ENCODE measurements at regions not wholly inside any gene's neighbourhood (a gene's known extent, or its start where the extent isn't known, plus 50 kb on each side); places are given as distances from the start of the nearest gene placed in this dataset.

GRCh38 chr3:187954873-187955586 lies 198.9 kb upstream of the LPP start:
- intact Hi-C loops (cut with DNase I; ENCODE audit: low total_unique reads), result no loop called here
- WGBS, 2 donors, result 85 to 89% methylated on average over 4 of the region's 4 CpGs

DNA sequence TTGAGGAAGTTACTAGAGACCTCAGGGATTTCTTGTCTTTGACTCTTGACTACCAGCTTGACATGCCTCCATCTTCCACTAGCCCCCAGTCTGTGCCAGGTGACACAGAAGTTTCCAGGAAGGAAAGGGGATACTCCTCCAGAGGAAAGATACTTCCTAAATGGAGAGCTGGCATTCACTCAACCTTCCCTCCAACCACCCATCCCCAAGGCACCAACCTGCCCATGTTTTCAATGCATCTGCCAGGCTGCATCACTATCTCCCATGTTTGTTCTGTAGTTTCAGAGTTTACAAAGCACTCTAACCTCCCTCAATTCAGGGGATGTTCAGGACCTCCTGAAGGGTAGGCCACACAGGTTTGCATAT lies 198.4 kb upstream of the LPP start:
- DNase-seq, result no peak
- Histone ChIP-seq H3K27me3 (no peaks in the 10 kb centered on the region), H3K27ac (no peak overlapping the region), H3K4me1 (no peaks in the 10 kb centered on the region), H3K36me3 (ENCODE audit: low read depth, missing control alignments) (no peaks in the 10 kb centered on the region), H3K4me3 (no peak overlapping the region), H3K9me3 (no peaks in the 10 kb centered on the region)
- TF ChIP-seq CTCF (IDR thresholded peaks at IDR 0.05) (no peak), POLR2A (IDR thresholded peaks at IDR 0.05) (no peak)
- intact Hi-C loops (cut with DNase I; ENCODE audit: low total_unique reads), result no loop called here

More at GRCh38 chr3:187954873-187955586, 198.9 kb upstream of the LPP start:
- H3K27me3 ChIP-seq, result no peaks in the 10 kb centered on the region
- H3K4me1 ChIP-seq, result no peaks in the 10 kb centered on the region
- H3K36me3 ChIP-seq (ENCODE audit: low read depth, missing control alignments), result no peaks in the 10 kb centered on the region
- no peak overlapping the region for H3K27ac ChIP-seq
- no peaks in the 10 kb centered on the region for H3K9me3 ChIP-seq
- no peak overlapping the region for H3K4me3 ChIP-seq
- DNase-seq, result no peak
- no peak for TF ChIP-seq POLR2A (IDR thresholded peaks at IDR 0.05)
- no peak for TF ChIP-seq CTCF (IDR thresholded peaks at IDR 0.05)

DNA sequence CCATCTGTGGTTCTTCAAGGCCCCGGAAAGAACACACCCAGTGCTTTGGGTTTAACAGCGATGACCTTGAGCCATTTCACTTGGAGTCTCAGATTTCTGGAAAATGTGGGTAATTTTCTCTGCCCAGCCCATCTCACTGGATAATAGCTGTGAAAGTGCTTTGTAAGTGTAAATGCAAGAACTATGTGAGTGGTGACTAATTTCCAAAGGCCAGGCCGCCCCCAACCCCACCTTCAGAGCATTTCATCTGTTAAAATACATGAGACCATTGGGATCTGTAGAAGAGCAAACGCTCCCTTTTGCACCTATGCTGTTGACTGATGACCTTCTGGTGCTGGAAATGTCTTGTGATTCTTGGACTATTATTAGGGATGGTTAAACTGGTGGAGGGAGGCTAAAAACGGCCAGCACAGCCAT lies 196.8 kb upstream of the LPP start:
- TF ChIP-seq CTCF (IDR thresholded peaks at IDR 0.05) (no peak), POLR2A (IDR thresholded peaks at IDR 0.05) (no peak)
- no peaks in the 10 kb centered on the region for H3K36me3 ChIP-seq (ENCODE audit: low read depth, missing control alignments)

DNA sequence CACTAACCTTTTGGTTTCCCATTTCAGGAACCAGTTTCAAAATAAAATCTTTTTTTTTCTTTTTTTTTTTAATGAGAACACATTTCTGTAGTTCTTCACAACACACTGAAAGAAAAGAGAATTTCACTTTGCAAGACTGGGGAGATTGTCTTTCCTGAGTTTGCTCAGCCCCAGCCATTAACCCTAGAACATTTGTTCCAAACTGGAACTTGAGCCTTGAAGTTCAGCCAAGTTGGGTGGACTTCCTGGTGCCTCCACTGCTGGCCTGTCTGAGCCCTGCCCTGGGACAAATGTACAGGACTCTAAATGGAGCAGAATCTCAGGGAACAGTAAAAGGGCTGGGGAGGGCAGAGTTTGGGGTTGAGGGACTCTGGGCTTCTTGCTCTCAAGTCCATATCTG lies 196.4 kb upstream of the LPP start:
- H3K9me3 ChIP-seq, result no peaks in the 10 kb centered on the region
- DNase-seq, result no peak
- no peaks in the 10 kb centered on the region for H3K36me3 ChIP-seq (ENCODE audit: low read depth, missing control alignments)
- no peak overlapping the region for H3K27ac ChIP-seq
- intact Hi-C loops (cut with DNase I; ENCODE audit: low total_unique reads), result no loop called here
- no peaks in the 10 kb centered on the region for H3K27me3 ChIP-seq
- TF ChIP-seq POLR2A (IDR thresholded peaks at IDR 0.05) (no peak), CTCF (IDR thresholded peaks at IDR 0.05) (no peak)
- H3K4me3 ChIP-seq, result no peak overlapping the region
- no peaks in the 10 kb centered on the region for H3K4me1 ChIP-seq

More for the DNA sequence above, 196.8 kb upstream of the LPP start:
- Histone ChIP-seq H3K27ac (no peak overlapping the region), H3K9me3 (no peaks in the 10 kb centered on the region), H3K4me3 (no peak overlapping the region), H3K27me3 (no peaks in the 10 kb centered on the region), H3K4me1 (no peaks in the 10 kb centered on the region)
- no peak for DNase-seq
- intact Hi-C loops (cut with DNase I; ENCODE audit: low total_unique reads), result no loop called here
- WGBS, 2 donors, result 70 to 72% methylated on average over 5 of the region's 5 CpGs

DNA sequence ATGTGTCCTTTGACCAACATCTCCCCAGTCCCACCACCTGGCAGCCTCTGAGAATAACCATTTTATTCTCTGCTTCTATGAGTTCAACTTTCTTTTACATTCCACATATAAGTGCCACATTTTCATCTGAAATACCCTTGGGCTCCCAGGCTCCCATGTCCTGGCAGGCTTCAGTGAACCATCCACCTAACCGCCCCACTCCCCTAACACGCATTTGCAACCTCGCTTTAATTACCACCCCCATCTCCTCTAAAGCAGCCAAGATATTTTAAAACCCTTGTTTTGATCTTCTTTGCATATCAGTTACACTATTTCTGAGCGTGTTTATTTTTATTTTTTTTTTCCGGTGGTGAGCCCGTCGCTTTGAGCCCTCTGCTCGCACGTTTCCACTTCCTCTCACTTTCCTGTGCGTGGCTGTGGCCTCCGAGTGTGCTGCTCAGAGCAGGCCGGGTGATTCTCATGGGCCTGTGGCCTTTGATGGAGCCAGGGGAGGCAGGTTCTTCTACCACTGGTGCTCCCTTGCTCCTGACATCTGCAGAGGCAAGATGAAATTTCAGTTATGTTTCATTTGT lies 195.4 kb upstream of the LPP start:
- H3K27me3 ChIP-seq, result no peaks in the 10 kb centered on the region
- no peaks in the 10 kb centered on the region for H3K9me3 ChIP-seq
- intact Hi-C loops (cut with DNase I; ENCODE audit: low total_unique reads), result no loop called here
- no peaks in the 10 kb centered on the region for H3K4me1 ChIP-seq
- H3K4me3 ChIP-seq, result no peak overlapping the region
- DNase-seq, result no peak
- 75 to 87% methylated on average over 12 of the region's 12 CpGs for WGBS, 2 donors
- TF ChIP-seq POLR2A (IDR thresholded peaks at IDR 0.05), result no peak
- TF ChIP-seq CTCF (IDR thresholded peaks at IDR 0.05), result no peak
- no peak overlapping the region for H3K27ac ChIP-seq
- H3K36me3 ChIP-seq (ENCODE audit: low read depth, missing control alignments), result no peaks in the 10 kb centered on the region
